B cell (primary cell): ENCODE measurements at regions not wholly inside any gene's neighbourhood (a gene's known extent, or its start where the extent isn't known, plus 50 kb on each side); places are given as distances from the start of the nearest gene placed in this dataset.

Source experiments
- ATAC-seq: fragments of 200-7000 bp; cut with Tn5 transposase; one replicate; pipeline ENCODE4 v1.10.0; 2021; ENCODE audit warnings: low read depth, mild to moderate bottlenecking, moderate number of reproducible peaks, moderate library complexity
- CTCF ChIA-PET: fragments of 350-600 bp; sonication (Branson Sonifier 250); formaldehyde crosslinking; loops from one replicate; lab custom pipeline; 2021; ENCODE audit warnings: antibody characterized with exemption, inconsistent platforms; lab: Charles Lee
- POLR2A ChIA-PET: fragments of 350-600 bp; sonication (Branson Sonifier 250); formaldehyde crosslinking; loops from one replicate; lab custom pipeline; 2021; ENCODE audit warnings: antibody characterized with exemption; lab: Charles Lee
- DNase-seq: peaks from one replicate; pipeline ENCODE4 v3.0.0; 2013
- H2AFZ ChIP-seq: 2 replicates; pipeline ENCODE4 v1.6.1; 2012; ENCODE audit warnings: mild to moderate bottlenecking, low read depth, low read length; ENCODE audit not compliant: insufficient read depth, poor library complexity, severe bottlenecking
- H3K27ac ChIP-seq, 2 donors: 1 replicate in 1 of 2; 2 replicates in 1 of 2; pipeline ENCODE4 v1.5.1; 2012 to 2013; ENCODE audit warnings: low read length in 2 of 2, mild to moderate bottlenecking in 2 of 2, moderate library complexity in 1 of 2
- H3K27me3 ChIP-seq, 4 experiments: fragments of 200-600 bp in 1 of 4; sonication (generic) in 1 of 4; replicated peaks in 1 of 4; 1 replicate in 2 of 4; 2 replicates in 2 of 4; pipeline versions ENCODE4 v1.6.1 to v1.7.0; 2013 to 2016; ENCODE audit warnings: low read length in 3 of 4, mild to moderate bottlenecking in 2 of 4, mixed read lengths in 1 of 4, moderate library complexity in 1 of 4; ENCODE audit not compliant: insufficient read depth in 4 of 4, control insufficient read depth in 3 of 4; ENCODE audit errors: control extremely low read depth in 1 of 4
- H3K36me3 ChIP-seq, 2 experiments: replicated peaks in 1 of 2; 1 replicate in 1 of 2; 2 replicates in 1 of 2; pipeline versions ENCODE4 v1.6.1 to v1.7.1; 2013; ENCODE audit warnings: low read length in 1 of 2; ENCODE audit not compliant: insufficient read depth in 2 of 2, control insufficient read depth in 1 of 2; ENCODE audit errors: control extremely low read depth in 1 of 2, extremely low read depth in 1 of 2
- H3K4me1 ChIP-seq, 2 donors: fragments of 200-600 bp in 1 of 2; sonication (generic) in 1 of 2; 1 replicate in 1 of 2; 2 replicates in 1 of 2; pipeline versions ENCODE4 v1.5.1 to v1.6.1; 2013 to 2017; ENCODE audit warnings: low read length in 2 of 2; ENCODE audit not compliant: control insufficient read depth in 2 of 2, insufficient read depth in 2 of 2
- H3K4me2 ChIP-seq: replicated peaks from 2 replicates; pipeline ENCODE3; 2012; ENCODE audit warnings: mild to moderate bottlenecking, low read depth, low read length; ENCODE audit not compliant: poor library complexity, severe bottlenecking
- H3K4me3 ChIP-seq, 5 experiments: fragments of 200-600 bp in 1 of 5; sonication (generic) in 1 of 5; 1 replicate in 3 of 5; 2 replicates in 2 of 5; pipeline versions ENCODE4 v1.5.1 to v1.7.0; 2011 to 2016; ENCODE audit warnings: low read length in 4 of 5, mild to moderate bottlenecking in 4 of 5, low read depth in 2 of 5, control low read depth in 1 of 5, moderate library complexity in 1 of 5; ENCODE audit not compliant: insufficient read depth in 1 of 5; ENCODE audit errors: control extremely low read depth in 1 of 5, extremely low read depth in 1 of 5
- H3K79me2 ChIP-seq: fragments of 200-600 bp; sonication (generic); one replicate; pipeline ENCODE4 v1.6.0; 2016; ENCODE audit warnings: low read length; ENCODE audit not compliant: control insufficient read depth, insufficient read depth
- H3K9ac ChIP-seq: fragments of 200-600 bp; sonication (generic); 2 replicates; pipeline ENCODE4 v1.6.1; 2017; ENCODE audit warnings: mild to moderate bottlenecking, low read length, moderate library complexity
- H3K9me3 ChIP-seq, 3 donors: one replicate each; pipeline versions ENCODE4 v1.6.1 to v1.7.1; 2013; ENCODE audit warnings: low read length in 2 of 3; ENCODE audit not compliant: control insufficient read depth in 2 of 3, insufficient read depth in 1 of 3; ENCODE audit errors: control extremely low read depth in 1 of 3
- H4K20me1 ChIP-seq: 2 replicates; pipeline ENCODE4 v1.6.0; 2012; ENCODE audit warnings: mild to moderate bottlenecking, low read length; ENCODE audit not compliant: insufficient read depth, control insufficient read depth, poor library complexity, severe bottlenecking
- H3K27ac Mint-ChIP-seq: one replicate; pipeline ENCODE4 v1.8.0; 2021; ENCODE audit warnings: mixed read lengths
- H3K27me3 Mint-ChIP-seq: one replicate; pipeline ENCODE4 v1.8.0; 2021; ENCODE audit warnings: mixed read lengths
- H3K4me1 Mint-ChIP-seq: one replicate; pipeline ENCODE4 v1.8.0; 2021; ENCODE audit warnings: mixed read lengths
- H3K4me3 Mint-ChIP-seq: one replicate; pipeline ENCODE4 v1.8.0; 2021; ENCODE audit warnings: mixed read lengths
- H3K9me3 Mint-ChIP-seq: one replicate; pipeline ENCODE4 v1.8.0; 2022; ENCODE audit warnings: mixed read lengths; ENCODE audit not compliant: insufficient read depth
- EZH2 ChIP-seq: IDR thresholded peaks from 2 replicates; pipeline ENCODE4 v1.6.1; 2012; ENCODE audit warnings: borderline replicate concordance, low read depth, mild to moderate bottlenecking, moderate library complexity, low read length; ENCODE audit not compliant: insufficient read depth, poor library complexity, severe bottlenecking
- WGBS: methylation state at CpG from one replicate; pipeline ENCODE4 v1.1.5; 2013; ENCODE audit warnings: missing lambda C conversion rate; ENCODE audit not compliant: insufficient coverage; 5-methylcytosine and 5-hydroxymethylcytosine counted together
- intact Hi-C: fragments of 100-400 bp; cut with micrococcal nuclease; formaldehyde crosslinking; loops from one replicate; pipeline ENCODE4 v1.10.0; 2022
- TF ChIP-seq, protein P1 (sequence below): fragments of 200-600 bp; IDR thresholded peaks from one replicate; pipeline ENCODE4 v1.8.0; 2022; ENCODE audit warnings: antibody characterized with exemption, mild to moderate bottlenecking

DNA sequence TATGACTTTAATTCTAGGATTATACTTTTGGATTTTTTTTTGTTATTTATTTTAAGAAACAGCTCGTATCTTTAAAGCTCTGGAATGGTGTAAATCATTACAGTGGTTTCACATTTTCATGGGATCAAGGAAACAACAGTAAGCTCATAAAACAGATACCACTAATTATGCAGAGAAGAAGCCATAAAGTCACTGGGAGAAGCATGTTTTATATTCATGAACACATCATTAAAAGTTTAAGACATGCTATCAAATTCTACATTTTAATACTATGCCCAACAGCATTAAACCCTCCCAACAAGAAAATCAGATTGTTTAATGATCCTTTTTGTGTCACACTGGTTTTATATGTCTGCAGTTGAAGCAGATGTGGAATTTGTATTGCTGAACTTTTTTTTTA lies 149.9 kb downstream of the FBXO8 start:
- H3K27ac Mint-ChIP-seq = no peak overlapping the region
- ATAC-seq (no peak), DNase-seq (no peak)
- Histone ChIP-seq H3K4me2 (no peak overlapping the region), H3K4me1 (no peaks in the 10 kb centered on the region), H3K79me2 (no peaks in the 10 kb centered on the region), H2AFZ (no peak overlapping the region), H3K4me3 (no peak overlapping the region), H3K9me3 (no peaks in the 10 kb centered on the region), H4K20me1 (no peaks in the 10 kb centered on the region), H3K27me3 (no peaks in the 10 kb centered on the region), H3K27ac (no peak overlapping the region), H3K9ac (no peak overlapping the region), H3K36me3 (no peaks in the 10 kb centered on the region)
- WGBS = no CpG with 5 or more reads among the region's 1 CpG
- H3K4me3 Mint-ChIP-seq = no peak overlapping the region
- ChIA-PET CTCF (no interaction called here), POLR2A (no interaction called here)
- intact Hi-C loops = no loop called here
- H3K4me1 Mint-ChIP-seq = no peaks in the 10 kb centered on the region
- no peaks in the 10 kb centered on the region for H3K9me3 Mint-ChIP-seq
- no peak for TF ChIP-seq EZH2
- TF ChIP-seq, protein P1, sequence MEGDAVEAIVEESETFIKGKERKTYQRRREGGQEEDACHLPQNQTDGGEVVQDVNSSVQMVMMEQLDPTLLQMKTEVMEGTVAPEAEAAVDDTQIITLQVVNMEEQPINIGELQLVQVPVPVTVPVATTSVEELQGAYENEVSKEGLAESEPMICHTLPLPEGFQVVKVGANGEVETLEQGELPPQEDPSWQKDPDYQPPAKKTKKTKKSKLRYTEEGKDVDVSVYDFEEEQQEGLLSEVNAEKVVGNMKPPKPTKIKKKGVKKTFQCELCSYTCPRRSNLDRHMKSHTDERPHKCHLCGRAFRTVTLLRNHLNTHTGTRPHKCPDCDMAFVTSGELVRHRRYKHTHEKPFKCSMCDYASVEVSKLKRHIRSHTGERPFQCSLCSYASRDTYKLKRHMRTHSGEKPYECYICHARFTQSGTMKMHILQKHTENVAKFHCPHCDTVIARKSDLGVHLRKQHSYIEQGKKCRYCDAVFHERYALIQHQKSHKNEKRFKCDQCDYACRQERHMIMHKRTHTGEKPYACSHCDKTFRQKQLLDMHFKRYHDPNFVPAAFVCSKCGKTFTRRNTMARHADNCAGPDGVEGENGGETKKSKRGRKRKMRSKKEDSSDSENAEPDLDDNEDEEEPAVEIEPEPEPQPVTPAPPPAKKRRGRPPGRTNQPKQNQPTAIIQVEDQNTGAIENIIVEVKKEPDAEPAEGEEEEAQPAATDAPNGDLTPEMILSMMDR = no peak
- H3K27me3 Mint-ChIP-seq = peaks cover 12% of the 10 kb centered on the region

DNA sequence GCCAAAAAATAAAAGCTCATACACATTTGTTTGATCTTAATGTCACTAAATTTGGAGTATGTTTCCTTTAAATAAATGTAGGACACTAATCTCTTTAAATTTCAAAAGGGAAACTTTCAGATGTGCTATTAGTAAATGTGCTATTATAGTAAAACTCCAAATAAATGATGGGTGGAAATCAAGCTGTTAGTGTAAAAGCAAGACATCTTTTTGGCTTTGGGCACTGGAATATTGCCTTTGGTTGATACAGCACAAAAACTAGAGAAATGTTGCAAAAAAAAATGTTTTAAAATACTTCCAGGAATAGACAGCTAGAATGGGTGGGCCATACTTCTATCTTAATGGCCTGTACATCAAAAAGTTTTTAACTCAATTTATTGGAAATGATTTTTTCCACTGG lies 151.6 kb downstream of the FBXO8 start:
- no peaks in the 10 kb centered on the region for H3K36me3 ChIP-seq
- DNase-seq = no peak
- Mint-ChIP-seq H3K9me3 (no peaks in the 10 kb centered on the region), H3K4me1 (no peaks in the 10 kb centered on the region), H3K27ac (no peak overlapping the region), H3K27me3 (peaks cover 12% of the 10 kb centered on the region), H3K4me3 (no peak overlapping the region)
- H3K4me2 ChIP-seq = no peak overlapping the region
- no peak for ATAC-seq
- H3K79me2 ChIP-seq = no peaks in the 10 kb centered on the region
- no peaks in the 10 kb centered on the region for H4K20me1 ChIP-seq
- H3K27ac ChIP-seq = no peak overlapping the region
- no peak overlapping the region for H3K4me3 ChIP-seq
- TF ChIP-seq, protein P1 = no peak
- no peak for TF ChIP-seq EZH2
- H3K9ac ChIP-seq = no peak overlapping the region
- H3K9me3 ChIP-seq = no peaks in the 10 kb centered on the region
- ChIA-PET CTCF (interaction anchor here (1.7 kb wide), 1 partner anchor 9 kb away, joined by 4 read pairs; no protein-coding TSS in a partner anchor), POLR2A (no interaction called here)
- H3K4me1 ChIP-seq = no peaks in the 10 kb centered on the region
- no peak overlapping the region for H2AFZ ChIP-seq
- H3K27me3 ChIP-seq = no peaks in the 10 kb centered on the region
- intact Hi-C loops = no loop called here
